ENCODE measurements at regions not wholly inside any gene's neighbourhood (a gene's known extent, or its start where the extent isn't known, plus 50 kb on each side); places are given as distances from the start of the nearest gene placed in this dataset.

- Histone ChIP-seq H3K27ac (no peak overlapping the region), H3K9me3 (no peaks in the 10 kb centered on the region), H3K27me3 (no peaks in the 10 kb centered on the region), H3K4me3 (no peak overlapping the region), H3K36me3 (no peaks in the 10 kb centered on the region), H3K4me1 (no peaks in the 10 kb centered on the region)
- no peak for ATAC-seq
- TF ChIP-seq POLR2AphosphoS5 (IDR thresholded peaks at IDR 0.05) (no peak), POLR2A (IDR thresholded peaks at IDR 0.05) (no peak), EP300 (IDR thresholded peaks at IDR 0.05) (no peak), CTCF (IDR thresholded peaks at IDR 0.05) (no peak)
Observed at GRCh38 chr3:118564800-118565199, 469.8 kb downstream of the IGSF11 start.

DNA sequence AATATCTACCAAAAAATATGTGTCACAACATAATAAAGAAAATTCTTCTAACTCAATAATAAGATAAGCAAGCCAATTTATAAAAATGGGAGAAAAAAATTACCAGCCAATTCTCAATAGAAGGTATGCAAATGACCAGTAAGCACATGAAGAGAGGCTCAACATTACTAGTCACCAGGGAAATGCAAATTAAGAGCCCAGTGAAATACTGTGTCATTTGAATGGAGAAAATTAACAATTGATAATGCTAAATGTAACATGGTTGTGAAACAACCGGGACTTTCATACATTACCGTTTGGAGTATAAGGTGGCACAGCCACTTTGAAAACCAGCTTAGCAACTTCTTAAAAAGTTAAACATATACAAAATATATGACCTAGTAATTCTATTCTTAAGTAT is 460.7 kb downstream of the IGSF11 start:
- TF ChIP-seq CTCF (IDR thresholded peaks at IDR 0.05) (no peak), POLR2A (IDR thresholded peaks at IDR 0.05) (no peak), EP300 (IDR thresholded peaks at IDR 0.05) (no peak), POLR2AphosphoS5 (IDR thresholded peaks at IDR 0.05) (no peak)
- no peaks in the 10 kb centered on the region for H3K27me3 ChIP-seq
- no peak for ATAC-seq
- H3K4me1 ChIP-seq, result peaks cover 0 to 20% (median 0%) of the 10 kb centered on the region in 3 donors
- H3K36me3 ChIP-seq, result no peaks in the 10 kb centered on the region
- H3K9me3 ChIP-seq, result no peaks in the 10 kb centered on the region
- 86 to 95% methylated on average over 2 of the region's 2 CpGs for WGBS, 2 donors (ENCODE audit: low coverage in 1 of 2)
- H3K27ac ChIP-seq, result no peak overlapping the region
- H3K4me3 ChIP-seq, result no peak overlapping the region

- Histone ChIP-seq H3K9me3 (no peaks in the 10 kb centered on the region), H3K36me3 (no peaks in the 10 kb centered on the region), H3K27me3 (no peaks in the 10 kb centered on the region), H3K4me1 (peaks cover 0 to 20% (median 0%) of the 10 kb centered on the region in 3 donors), H3K4me3 (no peak overlapping the region), H3K27ac (peak overlapping the region in 1 of 4 donors; percentile 24)
- WGBS, 2 donors (ENCODE audit: low coverage in 1 of 2), result 34 to 53% methylated on average over 3 of the region's 3 CpGs
- TF ChIP-seq POLR2AphosphoS5 (IDR thresholded peaks at IDR 0.05), result no peak
- TF ChIP-seq EP300 (IDR thresholded peaks at IDR 0.05), result no peak
- TF ChIP-seq CTCF (IDR thresholded peaks at IDR 0.05), result no peak
- no peak for TF ChIP-seq POLR2A (IDR thresholded peaks at IDR 0.05)
- ATAC-seq, result peak; percentile 36
Observed at GRCh38 chr3:118577055-118577777, 457.4 kb downstream of the IGSF11 start.

- ATAC-seq, result no peak
- WGBS, 2 donors (ENCODE audit: low coverage in 1 of 2), result 100% methylated on average over 3 of the region's 6 CpGs
- no peaks in the 10 kb centered on the region for H3K27me3 ChIP-seq
- TF ChIP-seq POLR2A (IDR thresholded peaks at IDR 0.05), result no peak
- TF ChIP-seq POLR2AphosphoS5 (IDR thresholded peaks at IDR 0.05), result no peak
- no peaks in the 10 kb centered on the region for H3K36me3 ChIP-seq
- H3K4me1 ChIP-seq, result peaks cover 0 to 20% (median 0%) of the 10 kb centered on the region in 3 donors
- H3K27ac ChIP-seq, result no peak overlapping the region
- no peak overlapping the region for H3K4me3 ChIP-seq
- no peaks in the 10 kb centered on the region for H3K9me3 ChIP-seq
Observed at GRCh38 chr3:118578559-118578958, 456.1 kb downstream of the IGSF11 start.

DNA sequence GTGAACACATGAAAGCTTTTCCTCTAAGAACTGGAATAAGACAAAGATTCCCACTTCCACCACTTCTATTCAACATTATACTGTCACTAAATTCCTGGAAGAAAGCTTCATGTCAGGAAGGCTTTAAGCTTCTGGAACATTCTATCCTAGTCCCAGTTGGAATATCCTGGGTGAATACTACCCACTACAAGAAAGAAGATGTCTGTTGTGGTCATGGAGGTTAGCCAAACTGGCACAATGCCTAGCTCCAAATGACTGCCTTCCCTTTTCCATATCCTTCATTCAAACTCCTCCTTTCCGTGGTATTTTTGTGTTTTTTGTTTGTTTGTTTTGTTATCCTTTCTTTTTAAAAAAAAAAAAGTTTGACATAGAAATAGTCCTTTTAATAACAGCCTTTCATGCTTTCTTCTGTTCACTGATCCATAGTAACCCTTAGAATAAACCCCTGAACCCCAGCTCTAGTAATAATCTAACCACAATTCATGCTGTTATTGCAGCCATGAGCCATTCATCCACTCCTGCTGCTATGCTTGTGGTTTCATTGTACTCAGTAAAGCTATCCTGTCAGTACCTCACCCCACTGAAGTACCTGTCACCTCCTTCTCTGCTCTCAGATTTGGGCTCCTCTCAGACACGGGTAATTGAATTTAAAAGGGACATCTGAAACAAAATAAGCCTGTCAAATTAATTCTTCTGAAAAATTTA is 447.5 kb downstream of the IGSF11 start:
- H3K36me3 ChIP-seq, result no peaks in the 10 kb centered on the region
- H3K27ac ChIP-seq, result no peak overlapping the region
- TF ChIP-seq EP300 (IDR thresholded peaks at IDR 0.05) (no peak), POLR2AphosphoS5 (IDR thresholded peaks at IDR 0.05) (no peak), POLR2A (IDR thresholded peaks at IDR 0.05) (no peak), CTCF (IDR thresholded peaks at IDR 0.05) (no peak)
- WGBS, 2 donors (ENCODE audit: low coverage in 1 of 2), result 40 to 78% methylated on average over 1 to 2 of the region's 2 CpGs
- no peaks in the 10 kb centered on the region for H3K9me3 ChIP-seq
- ATAC-seq, result no peak
- no peak overlapping the region for H3K4me3 ChIP-seq
- H3K4me1 ChIP-seq, result no peaks in the 10 kb centered on the region
- H3K27me3 ChIP-seq, result no peaks in the 10 kb centered on the region
